ENCODE measurements at regions not wholly inside any gene's neighbourhood (a gene's known extent, or its start where the extent isn't known, plus 50 kb on each side); places are given as distances from the start of the nearest gene placed in this dataset.

GRCh38 chr2:175574069-175574468 lies 392.6 kb upstream of the ATP5MC3 start:
- TF ChIP-seq, protein P1, sequence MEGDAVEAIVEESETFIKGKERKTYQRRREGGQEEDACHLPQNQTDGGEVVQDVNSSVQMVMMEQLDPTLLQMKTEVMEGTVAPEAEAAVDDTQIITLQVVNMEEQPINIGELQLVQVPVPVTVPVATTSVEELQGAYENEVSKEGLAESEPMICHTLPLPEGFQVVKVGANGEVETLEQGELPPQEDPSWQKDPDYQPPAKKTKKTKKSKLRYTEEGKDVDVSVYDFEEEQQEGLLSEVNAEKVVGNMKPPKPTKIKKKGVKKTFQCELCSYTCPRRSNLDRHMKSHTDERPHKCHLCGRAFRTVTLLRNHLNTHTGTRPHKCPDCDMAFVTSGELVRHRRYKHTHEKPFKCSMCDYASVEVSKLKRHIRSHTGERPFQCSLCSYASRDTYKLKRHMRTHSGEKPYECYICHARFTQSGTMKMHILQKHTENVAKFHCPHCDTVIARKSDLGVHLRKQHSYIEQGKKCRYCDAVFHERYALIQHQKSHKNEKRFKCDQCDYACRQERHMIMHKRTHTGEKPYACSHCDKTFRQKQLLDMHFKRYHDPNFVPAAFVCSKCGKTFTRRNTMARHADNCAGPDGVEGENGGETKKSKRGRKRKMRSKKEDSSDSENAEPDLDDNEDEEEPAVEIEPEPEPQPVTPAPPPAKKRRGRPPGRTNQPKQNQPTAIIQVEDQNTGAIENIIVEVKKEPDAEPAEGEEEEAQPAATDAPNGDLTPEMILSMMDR (IDR thresholded peaks at IDR 0.05) = no peak
- TF ChIP-seq POLR2A (IDR thresholded peaks at IDR 0.05) = no peak
